Neural crest cell (in vitro differentiated cells): ENCODE measurements at regions not wholly inside any gene's neighbourhood (a gene's known extent, or its start where the extent isn't known, plus 50 kb on each side); places are given as distances from the start of the nearest gene placed in this dataset.

Source experiments
- DNase-seq: peaks from one replicate; pipeline ENCODE4 v3.0.0; 2021; ENCODE audit warnings: low read depth, mixed read lengths, low spot score
- H3K27ac Mint-ChIP-seq: one replicate; pipeline ENCODE4 v1.8.0; 2021; ENCODE audit warnings: mild to moderate bottlenecking, mixed read lengths; ENCODE audit not compliant: unreplicated experiment
- H3K27me3 Mint-ChIP-seq: 2 replicates; pipeline ENCODE4 v1.8.0; 2021; ENCODE audit warnings: low read depth, mild to moderate bottlenecking, mixed read lengths
- H3K36me3 Mint-ChIP-seq: 2 replicates; pipeline ENCODE4 v1.8.0; 2021; ENCODE audit warnings: low read depth, mild to moderate bottlenecking, mixed read lengths
- H3K4me1 Mint-ChIP-seq: 2 replicates; pipeline ENCODE4 v1.8.0; 2021; ENCODE audit warnings: mixed read lengths
- H3K4me3 Mint-ChIP-seq: one replicate; pipeline ENCODE4 v1.8.0; 2021; ENCODE audit warnings: mild to moderate bottlenecking, mixed read lengths
- H3K9me3 Mint-ChIP-seq: 2 replicates; pipeline ENCODE4 v1.8.0; 2021; ENCODE audit warnings: mixed read lengths
- TF ChIP-seq, protein P1 (sequence below): fragments of 200-600 bp; sonication (generic); conservative IDR thresholded peaks from 2 replicates; pipeline ENCODE4 v1.5.0; 2021; ENCODE audit warnings: antibody characterized with exemption, mild to moderate bottlenecking

- Mint-ChIP-seq H3K9me3 (no peaks in the 10 kb centered on the region), H3K27ac (no peak overlapping the region), H3K36me3 (no peaks in the 10 kb centered on the region), H3K27me3 (no peaks in the 10 kb centered on the region), H3K4me3 (no peak overlapping the region), H3K4me1 (peaks cover 19% of the 10 kb centered on the region)
- no peak for DNase-seq
- TF ChIP-seq, protein P1, sequence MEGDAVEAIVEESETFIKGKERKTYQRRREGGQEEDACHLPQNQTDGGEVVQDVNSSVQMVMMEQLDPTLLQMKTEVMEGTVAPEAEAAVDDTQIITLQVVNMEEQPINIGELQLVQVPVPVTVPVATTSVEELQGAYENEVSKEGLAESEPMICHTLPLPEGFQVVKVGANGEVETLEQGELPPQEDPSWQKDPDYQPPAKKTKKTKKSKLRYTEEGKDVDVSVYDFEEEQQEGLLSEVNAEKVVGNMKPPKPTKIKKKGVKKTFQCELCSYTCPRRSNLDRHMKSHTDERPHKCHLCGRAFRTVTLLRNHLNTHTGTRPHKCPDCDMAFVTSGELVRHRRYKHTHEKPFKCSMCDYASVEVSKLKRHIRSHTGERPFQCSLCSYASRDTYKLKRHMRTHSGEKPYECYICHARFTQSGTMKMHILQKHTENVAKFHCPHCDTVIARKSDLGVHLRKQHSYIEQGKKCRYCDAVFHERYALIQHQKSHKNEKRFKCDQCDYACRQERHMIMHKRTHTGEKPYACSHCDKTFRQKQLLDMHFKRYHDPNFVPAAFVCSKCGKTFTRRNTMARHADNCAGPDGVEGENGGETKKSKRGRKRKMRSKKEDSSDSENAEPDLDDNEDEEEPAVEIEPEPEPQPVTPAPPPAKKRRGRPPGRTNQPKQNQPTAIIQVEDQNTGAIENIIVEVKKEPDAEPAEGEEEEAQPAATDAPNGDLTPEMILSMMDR = no peak
These were observed 159.6 kb upstream of the KLF6 start for GRCh38 chr10:3944591-3944990.

DNA sequence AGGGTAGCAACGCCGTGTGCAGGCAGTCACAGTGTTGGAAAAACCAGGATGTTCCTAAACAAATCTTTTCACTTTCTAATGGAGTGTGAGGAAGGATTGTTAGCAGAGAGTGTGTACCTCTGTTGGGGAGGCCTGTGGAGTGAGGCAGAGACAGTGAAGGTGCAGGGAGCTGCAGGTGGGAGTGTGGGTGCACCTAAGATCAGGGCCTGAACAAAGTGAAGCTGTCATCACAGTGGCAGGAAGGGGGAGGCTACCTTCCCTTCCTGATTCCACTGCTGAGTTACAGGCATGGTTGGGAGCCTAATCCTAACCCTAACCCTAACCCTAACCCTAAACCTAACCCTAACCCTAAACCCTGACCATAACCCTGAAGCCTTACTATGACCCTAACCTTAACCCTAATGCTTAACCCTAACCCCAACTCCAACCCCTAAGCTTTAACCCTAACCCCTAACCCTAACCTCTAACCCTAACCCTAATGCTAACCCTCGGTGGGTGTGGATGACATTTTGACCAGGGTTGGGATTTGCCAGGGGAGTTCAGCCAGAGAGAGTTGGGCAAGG lies 158.8 kb upstream of the KLF6 start:
- Mint-ChIP-seq H3K4me1 (peaks cover 13% of the 10 kb centered on the region), H3K9me3 (no peaks in the 10 kb centered on the region), H3K27ac (no peak overlapping the region), H3K27me3 (no peaks in the 10 kb centered on the region), H3K36me3 (no peaks in the 10 kb centered on the region), H3K4me3 (no peak overlapping the region)
- no peak for DNase-seq
- TF ChIP-seq, protein P1 = no peak

DNA sequence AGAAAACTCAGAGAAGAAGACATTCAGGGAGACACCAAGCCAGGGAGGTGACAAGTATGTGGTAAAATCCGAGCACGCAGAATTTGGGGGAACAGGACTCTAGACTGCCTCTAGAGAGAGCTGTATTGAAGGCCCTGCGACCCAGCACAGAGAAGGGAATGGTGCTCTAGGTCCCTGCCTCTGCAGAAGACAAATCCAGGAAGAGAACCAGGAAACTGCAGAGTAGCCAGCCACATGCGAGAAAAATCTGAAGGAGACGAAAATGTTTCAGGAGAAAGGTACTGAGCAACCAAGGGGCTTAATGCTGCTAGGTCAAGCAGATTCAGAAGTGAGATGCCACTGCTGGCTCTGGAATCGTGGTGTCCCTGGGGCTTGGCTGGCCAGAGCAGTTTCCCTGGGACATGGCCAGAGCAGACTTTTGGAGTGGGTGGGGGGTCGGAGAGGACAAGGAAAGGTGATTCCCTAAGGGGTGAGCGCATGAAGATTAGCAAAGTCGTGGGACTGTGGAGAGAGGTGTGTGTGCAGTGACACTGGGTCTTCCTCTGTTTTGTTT lies 158.0 kb upstream of the KLF6 start:
- TF ChIP-seq, protein P1 = no peak

DNA sequence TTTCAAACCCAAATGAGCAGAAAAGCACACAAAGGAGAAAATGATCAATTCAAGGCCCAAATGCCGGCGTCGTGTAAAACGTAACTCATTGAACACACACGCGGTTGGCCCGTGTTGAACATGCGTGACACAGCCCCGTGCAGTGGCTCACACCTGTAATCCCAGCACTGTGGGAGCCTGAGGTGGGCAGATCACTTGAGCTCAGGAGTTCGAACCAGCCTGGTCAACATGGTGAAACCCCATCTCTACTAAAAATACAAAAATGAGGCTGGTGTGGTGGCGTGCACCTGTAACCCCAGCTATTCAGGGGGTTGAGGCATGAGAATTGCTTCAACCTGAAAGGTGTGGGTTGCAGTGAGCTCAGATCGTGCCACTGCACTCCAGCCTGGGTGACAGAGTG lies 156.7 kb upstream of the KLF6 start:
- Mint-ChIP-seq H3K36me3 (no peaks in the 10 kb centered on the region), H3K9me3 (no peaks in the 10 kb centered on the region), H3K27me3 (no peaks in the 10 kb centered on the region), H3K27ac (no peak overlapping the region), H3K4me3 (no peak overlapping the region), H3K4me1 (peaks cover 9% of the 10 kb centered on the region)
- DNase-seq = no peak
- TF ChIP-seq, protein P1 = no peak

More for the DNA sequence above, 158.0 kb upstream of the KLF6 start:
- peaks cover 13% of the 10 kb centered on the region for H3K4me1 Mint-ChIP-seq
- H3K27ac Mint-ChIP-seq = no peak overlapping the region
- H3K4me3 Mint-ChIP-seq = no peak overlapping the region
- no peaks in the 10 kb centered on the region for H3K9me3 Mint-ChIP-seq
- H3K36me3 Mint-ChIP-seq = no peaks in the 10 kb centered on the region
- no peaks in the 10 kb centered on the region for H3K27me3 Mint-ChIP-seq
- no peak for DNase-seq

DNA sequence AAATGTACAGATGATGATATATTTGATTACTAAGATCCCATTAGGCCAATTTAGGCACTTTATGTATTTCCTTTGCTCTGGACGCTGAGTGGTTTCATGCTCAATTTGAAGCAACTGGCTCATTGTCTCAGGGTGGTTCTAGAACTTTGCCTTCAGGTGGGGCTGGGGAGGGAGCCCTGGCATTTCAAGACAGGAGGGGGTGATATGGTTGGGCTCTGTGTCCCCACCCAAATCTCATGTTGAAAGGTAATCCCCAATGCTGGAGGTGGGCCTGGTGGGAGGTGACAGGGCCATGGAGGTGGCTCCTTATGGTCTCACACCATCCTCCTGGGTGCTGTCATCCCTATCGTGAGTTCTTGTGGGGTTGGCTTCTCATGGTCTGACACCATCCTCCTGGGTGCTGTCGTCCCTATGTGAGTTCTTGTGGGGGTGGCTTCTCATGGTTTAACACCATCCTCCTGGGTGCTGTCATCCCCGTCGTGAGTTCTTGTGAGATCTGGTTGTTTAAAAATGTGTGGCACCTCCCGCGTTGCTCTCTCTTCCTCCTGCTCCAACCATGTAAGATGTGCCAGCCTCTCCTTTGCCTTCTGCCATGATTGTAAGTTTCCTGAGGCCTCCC lies 151.5 kb upstream of the KLF6 start:
- TF ChIP-seq, protein P1 = no peak
- DNase-seq = no peak
- no peak overlapping the region for H3K27ac Mint-ChIP-seq
- H3K4me3 Mint-ChIP-seq = no peak overlapping the region
- H3K9me3 Mint-ChIP-seq = no peaks in the 10 kb centered on the region
- H3K4me1 Mint-ChIP-seq = no peaks in the 10 kb centered on the region
- no peaks in the 10 kb centered on the region for H3K36me3 Mint-ChIP-seq
- H3K27me3 Mint-ChIP-seq = no peaks in the 10 kb centered on the region
